AG20443 (cell line): ENCODE measurements at regions not wholly inside any gene's neighbourhood (a gene's known extent, or its start where the extent isn't known, plus 50 kb on each side); places are given as distances from the start of the nearest gene placed in this dataset.

ENCODE experiments used
- DNase-seq: peaks from one replicate; pipeline ENCODE4 v3.0.0; 2012; ENCODE audit warnings: low spot score, mixed read lengths

DNA sequence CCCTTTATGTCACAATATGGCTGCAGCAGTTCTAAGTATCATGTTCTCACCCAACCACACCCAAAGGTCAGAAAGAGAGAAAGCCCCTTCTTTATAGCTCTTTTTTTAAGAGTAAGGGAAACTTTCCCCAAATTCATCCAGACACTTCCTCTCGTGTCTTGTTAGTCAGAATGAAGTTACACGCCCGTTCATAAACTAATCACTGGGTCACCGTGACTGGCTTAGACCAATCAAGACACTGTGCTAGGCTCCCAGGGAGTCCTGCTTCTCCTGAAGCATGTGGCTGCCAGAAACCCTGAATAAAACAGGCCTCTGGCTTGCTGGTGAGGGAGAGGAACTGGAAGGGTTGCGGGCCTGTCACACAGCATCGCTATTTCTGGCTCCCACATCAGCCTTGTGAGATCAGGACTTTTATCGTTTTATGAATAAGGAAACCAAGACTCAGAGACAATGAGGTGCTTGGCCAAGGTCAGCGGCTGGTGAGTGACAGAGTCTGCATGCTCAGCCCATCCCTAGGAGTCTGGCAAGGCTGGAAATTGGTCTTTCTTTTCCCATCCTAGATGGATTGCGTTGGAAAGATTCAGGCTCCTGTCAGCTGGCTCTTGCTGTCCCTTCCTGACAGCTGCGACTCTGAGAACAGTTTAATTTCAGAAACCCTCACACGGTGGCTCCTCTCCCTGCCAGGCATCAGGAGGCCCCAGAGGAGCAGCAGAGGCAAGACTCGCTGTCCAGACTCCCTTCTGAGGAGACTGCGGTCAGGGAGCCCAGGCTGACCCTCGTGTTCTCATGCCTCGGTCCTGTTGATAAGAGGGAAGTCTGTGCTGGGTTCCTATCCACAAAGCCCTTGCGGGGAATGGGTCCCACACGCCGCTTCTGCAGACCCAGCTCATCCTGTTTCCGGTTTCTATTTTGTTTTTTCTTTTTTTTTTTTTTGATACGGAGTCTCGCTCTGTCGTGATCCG lies 104.5 kb upstream of the TAF1B start:
- DNase-seq: peak; percentile 38

DNA sequence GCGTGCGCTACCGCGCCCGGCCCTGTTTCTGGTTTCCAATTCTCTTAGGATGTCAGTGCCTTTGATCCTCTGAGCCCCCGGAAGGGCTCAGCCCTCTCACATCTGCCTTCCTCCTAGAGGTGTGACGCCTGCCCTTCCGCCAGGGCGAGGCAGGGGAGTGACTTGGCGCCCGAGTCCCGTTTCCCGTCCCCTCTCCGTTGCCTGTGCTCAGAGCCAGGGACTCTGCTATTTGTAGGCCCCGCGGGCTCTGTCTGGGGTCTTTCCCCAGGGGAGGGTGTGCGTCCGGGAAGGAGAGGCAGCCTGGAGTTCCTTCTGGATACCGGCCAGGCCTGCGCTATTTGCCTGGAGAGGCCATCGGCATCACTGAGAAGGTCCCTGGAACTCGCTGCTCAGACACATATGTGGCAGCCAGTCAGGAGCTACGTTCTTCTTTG lies 103.7 kb upstream of the TAF1B start:
- peak; percentile 61 for DNase-seq

DNA sequence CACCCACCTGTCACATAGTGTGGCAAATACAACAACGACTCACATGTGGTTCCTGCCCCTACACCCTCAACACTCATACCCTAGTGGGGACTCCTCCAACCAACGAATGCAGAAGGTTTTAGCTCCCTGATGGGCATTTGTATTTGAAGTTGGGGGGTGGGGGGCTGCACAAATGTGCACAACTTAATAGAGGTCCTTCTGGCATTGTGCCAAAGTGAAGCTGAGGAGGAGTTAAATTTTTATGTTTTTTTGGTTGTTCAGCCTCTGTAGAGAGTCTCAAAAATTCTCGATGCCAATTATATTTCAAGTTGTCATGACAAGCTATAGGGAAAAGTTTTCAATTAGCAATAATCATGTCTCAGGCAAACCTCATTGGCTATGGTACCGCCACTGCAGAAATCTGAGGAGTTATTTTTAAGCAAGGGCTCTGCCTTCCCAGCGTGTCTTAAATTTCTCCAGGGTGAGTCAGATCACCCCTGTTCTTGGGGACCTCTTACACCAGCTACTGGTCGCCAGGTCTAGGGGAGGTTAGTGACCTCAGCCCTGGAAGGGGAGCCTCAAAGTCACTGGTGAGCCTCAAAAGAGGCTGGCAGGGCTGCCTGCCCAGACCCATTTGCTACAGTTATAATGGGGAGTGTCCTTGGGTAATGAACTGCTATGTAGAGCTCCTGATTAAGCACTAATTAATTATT lies 102.7 kb upstream of the TAF1B start:
- DNase-seq: no peak

DNA sequence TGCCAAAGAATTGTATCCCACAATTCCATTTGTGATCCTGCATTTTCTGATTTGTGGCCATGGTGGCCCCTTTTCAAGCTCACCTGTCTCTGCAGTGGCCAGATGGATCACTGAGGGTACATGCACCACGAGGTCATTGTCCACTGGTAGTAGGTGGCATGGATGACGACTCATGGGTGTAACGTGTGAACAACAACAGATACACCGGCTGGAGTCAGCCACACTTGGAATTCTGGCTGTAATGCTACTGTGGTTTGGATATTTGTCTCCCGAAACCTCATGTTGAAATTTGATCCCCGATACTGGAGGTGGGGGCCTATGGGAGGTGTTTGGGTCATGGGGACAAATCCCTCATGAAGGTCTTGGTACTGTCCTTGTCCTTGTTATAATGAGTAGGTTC lies 102.2 kb upstream of the TAF1B start:
- DNase-seq: no peak

DNA sequence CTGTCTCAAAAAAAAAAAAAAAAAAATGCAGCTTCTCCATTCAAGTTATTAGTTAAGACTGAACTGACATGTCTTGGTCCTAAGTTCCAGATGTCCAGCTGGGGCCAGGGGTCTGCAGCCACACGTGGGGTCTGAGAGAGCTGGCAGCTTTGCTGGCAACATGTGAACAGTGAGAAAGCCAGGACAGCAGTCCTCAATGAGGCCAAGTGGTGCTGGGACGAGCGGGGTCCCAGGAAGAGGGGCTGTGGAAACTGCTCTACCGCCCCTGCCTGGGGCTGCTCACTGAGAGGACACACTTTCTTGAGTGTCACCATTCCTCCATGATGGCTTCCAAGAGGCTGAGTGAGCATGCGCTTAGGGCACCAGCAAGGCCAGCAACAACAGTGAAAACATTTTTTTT lies 100.7 kb upstream of the TAF1B start:
- no peak for DNase-seq

DNA sequence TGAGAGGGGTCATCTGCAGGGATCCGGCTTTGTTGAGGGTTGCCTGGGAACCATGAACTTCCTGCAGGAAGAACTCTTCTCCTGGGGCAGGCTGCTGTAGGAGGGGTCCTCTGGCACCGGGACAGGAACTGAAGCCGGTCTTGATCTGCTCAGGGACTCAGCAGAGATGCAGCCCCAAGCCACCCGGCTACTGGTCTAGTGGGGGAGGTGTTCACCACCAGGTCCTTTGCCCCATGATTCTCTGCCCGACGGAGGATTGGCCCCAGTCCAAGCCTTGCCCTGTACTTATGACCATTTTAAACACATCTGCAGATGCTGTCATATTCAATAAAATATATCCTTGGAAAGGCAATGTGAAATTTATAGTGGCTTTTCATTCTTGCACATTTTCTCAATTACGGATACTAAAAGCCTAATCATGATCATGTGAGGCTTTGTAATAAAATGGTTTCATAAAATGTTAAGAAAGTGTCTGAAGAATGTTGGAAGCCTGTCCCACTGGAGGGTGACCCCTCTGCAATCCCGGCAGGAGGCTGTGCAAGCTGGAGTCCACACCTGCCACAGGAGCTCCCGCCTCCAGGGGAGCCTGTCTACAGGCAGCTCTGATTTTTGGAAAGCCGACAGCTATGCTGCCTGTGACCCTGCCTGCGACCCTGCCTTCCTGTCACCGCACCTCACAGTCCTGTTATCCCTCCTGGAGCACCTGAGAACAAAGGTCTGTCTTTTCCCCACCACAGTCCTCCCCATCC lies 98.8 kb upstream of the TAF1B start:
- no peak for DNase-seq

DNA sequence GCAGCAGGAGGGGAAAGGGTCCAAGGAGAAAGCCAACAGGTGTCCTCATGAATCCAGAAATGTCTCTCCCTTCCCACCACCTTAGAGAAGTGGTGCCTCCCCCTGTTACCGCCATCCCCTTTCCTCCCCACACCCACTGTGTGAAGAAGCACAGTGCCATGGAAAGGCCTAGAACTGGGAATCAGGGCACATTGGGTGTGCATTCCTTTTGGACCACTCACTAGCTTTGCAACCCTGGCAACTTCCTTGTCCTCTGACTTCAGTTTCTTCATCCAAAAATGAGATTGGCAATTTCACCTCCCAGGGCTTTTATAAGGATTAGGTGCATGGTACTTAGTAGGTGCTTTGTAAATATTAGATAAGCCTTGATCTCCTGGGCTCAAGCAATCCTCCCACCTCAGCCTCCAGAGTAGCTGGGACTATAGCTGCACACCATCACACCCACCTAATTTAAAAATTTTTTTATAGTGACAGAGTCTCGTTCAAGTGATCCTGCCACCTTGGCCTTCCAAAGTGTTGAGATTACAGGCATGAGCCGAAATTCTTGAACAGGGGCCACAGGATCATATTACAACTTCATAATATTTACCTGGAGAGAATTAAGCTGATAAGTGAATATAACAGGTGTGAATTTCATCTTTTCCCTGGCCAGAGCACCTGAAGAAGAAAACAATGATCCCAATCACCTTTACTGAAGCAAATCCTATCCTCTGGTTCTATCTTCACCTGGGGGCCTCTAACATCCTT lies 97.9 kb upstream of the TAF1B start:
- peak; percentile 56 for DNase-seq

DNA sequence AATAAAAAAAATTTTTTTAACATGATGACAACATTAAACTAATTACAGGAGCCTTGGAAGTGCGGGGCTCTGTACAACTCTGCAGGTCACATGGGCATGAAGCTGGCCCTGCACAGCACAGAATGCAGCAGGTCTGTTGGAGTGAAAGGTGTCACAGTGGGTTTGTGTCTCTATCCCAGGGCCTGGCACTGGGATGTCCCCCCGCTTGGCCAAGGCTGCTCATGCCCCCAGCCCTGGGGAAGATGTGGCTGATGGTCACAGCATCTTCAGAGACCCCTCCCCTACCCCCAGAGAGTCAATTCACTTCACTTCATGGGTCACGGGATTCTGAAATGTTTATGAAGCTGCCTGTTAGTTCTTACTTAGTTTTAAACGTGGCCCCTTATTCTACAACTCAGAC lies 95.9 kb upstream of the TAF1B start:
- DNase-seq: no peak

DNA sequence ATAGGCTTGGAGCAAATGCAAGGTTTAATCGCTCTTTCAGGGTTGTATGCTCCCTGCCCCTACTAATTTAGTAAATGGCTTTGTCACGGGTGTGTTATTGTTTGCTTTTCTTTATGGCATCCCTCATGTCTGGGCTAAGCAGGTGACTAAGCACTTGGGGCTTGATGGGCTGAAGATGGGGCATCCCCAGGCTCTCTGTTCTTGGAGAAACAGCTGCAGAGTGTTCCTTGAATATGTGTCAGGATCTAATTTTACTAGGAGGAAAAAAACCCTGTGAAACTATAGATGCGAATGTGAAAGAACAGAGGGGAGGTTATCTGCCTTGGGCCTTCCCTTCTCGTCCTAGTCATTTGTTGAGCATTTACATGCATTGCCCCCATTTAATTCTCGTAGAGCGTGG lies 94.7 kb upstream of the TAF1B start:
- DNase-seq: no peak

DNA sequence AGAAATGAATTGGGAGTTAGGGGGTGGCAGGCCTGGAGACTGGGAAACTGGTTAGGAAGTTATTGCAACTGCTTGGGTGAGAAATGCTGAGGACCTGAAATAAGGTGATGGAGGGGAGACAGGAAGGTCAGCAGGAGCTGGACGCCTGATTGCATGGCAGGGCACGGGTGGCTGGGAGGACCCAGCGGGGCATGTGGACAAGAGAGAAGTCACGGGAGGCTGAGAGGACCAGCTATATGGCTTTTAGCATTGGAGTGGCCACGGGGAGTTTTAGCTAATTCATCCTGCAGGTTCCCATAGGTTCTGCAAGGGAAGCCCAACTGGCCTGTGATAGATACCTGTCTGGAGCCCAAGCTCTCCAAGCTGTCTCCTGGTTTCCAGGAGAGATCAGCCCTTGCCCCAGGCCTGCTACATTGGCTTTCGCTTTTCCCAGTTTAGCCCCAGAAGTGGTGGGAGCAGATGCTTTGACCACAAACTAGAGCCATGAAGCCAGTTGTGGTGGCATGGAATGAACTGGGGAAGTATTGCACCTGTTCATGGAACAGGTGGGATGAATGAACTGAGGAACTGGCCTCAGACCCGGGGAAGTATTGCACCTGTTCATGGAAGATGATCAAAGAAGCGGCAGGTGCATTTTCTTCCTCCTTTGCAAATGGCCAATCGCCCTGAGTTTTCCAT lies 93.6 kb upstream of the TAF1B start:
- no peak for DNase-seq

DNA sequence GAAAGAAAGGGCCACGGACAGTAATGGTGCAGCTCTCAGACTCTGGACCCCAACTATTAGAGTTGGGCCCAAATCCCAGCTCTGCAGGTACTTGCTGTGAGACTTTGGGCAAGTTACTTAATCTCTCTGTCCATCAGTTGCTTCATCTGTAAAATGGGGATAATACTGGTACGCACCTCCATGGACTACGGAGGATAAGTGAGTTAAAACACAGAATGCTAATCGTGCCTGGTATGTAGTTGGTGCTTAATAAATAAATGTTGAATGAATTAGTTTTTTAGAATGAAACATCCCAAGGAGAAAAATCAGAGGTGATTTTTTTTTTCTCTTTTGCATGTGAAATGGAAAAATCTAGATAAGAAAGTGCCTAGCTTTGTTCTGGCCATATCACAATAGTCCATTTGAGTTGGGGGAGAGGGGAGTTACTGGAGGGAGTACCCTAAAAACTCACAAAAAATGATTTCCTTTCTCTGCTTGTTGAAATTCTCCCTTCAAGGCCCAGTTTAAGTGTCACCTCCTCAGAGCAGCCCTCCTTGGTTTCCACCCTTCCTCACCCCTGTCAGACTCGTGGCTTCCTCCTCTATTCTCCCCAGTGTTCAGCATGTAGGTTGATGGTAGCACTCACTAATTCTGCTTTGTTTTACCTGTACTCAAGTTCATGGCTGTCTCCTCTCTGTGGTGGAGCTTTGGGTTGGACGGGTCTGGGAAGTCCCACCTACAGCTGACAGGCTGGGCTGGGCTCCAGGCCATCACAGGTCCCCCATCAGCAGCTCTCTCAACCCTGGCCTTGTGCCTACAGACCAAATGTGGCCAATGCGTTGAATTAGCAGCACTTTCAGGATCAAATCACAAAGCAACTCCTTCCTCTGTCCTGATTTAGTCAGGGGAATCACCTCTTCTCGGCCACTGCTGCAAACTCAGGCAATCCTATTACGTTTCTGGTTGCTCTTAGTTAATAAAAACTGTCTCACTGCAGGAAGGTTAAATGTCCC lies 92.8 kb upstream of the TAF1B start:
- DNase-seq: no peak

DNA sequence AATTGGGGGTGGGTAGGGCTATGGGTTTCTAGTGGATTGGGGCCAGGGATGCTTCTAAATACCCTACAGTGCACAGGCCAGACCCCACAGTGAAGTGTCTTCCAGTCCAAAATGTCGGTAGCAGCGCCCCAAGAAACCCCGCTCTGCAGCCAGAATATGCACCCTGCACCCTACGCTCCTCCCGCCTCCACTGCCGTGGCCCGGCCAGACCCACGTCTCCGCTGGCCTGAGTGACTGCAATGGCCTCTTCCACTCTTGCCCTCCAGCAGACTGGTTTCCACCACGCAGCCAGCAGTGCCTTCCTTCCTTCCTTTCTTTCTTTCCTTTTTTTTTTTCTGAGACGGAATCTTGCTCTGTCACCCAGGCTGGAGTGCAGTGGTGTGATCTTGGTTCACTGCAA lies 91.4 kb upstream of the TAF1B start:
- no peak for DNase-seq

DNA sequence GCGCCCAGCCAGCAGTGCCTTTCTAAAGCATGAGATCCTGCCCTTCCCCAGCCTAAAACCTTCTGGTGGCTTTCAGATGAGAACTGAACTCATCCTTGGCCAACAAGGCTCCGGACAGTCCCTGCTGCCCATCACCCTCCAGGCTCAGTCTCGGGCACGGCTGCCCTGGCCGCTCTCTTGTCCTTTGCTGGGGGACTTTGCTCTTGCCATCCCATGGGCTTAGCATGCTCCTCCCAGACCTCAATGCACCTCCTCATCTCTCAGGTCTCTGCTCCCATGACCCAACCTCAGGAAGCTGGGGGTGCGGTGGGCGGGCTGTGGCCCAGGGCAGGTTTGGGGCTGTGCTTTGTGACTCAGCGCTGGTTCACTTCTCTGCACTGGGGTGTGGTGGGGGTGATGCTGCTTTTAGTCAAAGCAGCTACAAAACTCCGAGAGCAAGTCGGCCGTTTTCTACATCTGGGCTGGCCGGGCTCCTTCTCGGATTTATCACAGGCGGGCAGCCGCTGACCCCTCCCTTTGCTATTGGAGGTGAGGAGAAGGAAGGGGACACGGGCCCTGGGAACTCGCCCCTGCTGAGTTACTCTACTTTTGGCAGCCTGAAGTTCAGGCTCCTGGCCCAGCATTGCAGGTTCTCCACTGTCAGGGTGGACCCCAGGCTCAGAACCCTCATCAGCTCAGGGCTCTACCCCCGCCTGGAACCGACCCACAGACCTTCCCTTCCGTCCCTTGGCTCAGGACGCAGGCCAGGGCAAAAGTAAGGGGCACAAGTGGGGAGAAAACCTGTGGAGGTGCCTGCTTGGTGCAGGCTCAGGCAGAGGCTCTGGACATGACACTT lies 90.6 kb upstream of the TAF1B start:
- peak; percentile 89 for DNase-seq

DNA sequence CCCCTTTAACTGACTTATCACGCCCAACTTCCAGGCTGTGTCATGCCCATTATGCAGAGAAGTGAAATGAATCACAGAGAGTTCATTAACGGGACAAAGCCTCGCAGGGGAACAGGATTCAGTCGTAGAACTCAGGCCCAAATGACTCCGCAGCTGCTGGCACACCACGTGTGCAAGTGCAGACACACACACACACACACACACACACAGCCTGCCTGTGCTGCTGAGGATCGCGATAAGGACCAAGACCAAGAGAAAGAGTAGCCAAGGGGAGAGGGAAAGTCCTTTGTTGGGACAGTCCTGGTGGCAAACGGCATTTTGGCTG lies 90.0 kb upstream of the TAF1B start:
- peak; percentile 87 for DNase-seq

DNA sequence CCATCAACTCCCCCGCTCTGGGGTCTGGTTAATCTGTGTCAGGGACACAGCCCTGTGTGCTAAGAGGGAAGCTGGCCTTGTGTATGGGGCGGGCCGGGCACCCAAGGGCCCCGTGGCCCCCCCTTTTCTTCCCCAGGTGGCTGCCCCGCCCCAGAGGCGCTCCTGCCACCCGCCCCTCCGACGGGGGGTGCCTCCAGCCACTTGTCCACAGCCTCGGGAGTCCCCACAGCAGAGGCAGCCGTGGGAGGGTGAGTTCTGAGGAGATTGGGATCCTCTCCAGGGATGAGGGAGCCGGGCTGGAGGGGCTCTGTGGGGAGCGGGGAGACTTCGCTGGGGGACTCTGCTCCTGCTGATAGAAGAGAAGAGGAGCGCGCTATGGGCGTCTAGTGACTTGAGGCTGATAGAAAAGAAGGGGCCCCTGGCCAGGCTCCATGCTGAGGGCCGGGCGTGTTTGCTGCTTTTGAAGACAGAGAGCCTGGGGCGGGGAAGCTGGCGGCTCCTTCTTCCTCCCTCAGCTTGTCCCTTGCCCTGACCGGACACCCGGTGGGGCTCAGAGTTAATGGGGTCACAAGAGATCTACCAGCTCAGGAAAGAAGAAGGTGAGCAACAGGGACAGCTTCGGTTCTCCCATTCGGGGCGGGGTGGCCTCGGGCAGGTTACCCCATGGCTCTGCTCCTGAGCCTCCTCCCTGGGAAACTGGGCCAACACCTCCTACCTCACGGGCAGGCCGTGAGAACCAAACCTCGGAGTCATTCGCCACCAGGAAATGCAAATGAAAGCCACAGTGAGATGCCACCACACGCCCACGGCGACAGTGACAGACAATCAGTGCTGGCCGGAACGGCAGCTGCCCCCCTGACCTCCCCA lies 89.4 kb upstream of the TAF1B start:
- no peak for DNase-seq

DNA sequence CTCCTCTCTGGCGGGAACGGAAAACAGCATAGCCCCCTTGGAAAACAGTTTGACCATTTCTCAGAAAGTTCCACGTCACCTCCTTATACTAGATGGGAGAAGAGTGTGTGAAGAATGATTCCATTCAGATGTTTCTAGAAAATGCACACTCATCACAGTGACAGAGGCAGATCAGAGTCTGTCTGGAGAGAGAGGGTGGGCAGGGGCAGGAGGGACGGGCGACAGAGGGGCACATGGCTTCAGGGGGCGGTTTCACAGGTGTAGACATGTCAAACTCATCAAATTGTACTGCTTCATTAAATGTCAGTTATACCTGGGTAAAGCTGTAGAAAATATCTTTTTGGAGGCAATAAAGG lies 88.8 kb upstream of the TAF1B start:
- no peak for DNase-seq

DNA sequence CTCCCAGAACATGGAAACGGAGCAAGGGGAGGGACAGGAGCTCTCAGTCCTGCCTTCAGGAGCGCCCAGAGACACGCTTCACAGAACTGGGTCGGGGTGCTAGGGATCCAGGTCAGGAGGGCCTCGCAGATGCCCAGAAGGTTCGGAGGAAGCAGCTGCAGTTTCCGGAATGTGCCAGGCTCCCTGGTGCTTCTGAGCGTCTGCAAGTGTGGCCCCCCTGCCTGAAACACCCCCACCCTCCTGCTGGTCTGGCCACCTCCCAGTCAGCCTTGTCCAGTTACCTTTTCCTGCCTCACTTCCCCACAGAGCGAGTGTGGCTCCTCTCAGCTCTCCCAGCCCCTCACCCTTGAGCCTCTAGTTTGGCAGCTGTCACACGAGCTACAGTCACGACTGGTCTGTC lies 88.3 kb upstream of the TAF1B start:
- DNase-seq: no peak

DNA sequence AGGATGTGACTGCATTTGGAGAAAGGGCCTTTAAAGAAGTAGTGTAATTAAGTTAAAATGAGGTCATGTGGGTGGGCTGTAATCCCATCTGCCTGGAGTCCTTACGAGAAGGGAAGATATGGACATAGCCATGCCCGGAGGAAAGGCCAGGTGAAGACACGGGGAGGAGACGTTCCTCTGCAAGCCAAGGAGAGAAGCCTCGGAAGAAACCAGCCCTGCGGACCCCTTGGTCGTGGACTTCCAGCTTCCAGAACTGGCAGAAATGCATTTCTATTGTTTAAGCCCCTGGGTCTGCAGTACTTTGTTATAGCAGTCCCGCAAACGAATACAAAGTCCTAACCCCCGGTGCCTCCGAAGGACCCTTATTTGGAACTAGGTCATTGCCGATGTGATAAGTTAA lies 87.6 kb upstream of the TAF1B start:
- DNase-seq: no peak
